MM.1S (cell line): ENCODE measurements at regions not wholly inside any gene's neighbourhood (a gene's known extent, or its start where the extent isn't known, plus 50 kb on each side); places are given as distances from the start of the nearest gene placed in this dataset.

Experiments used
- DNase-seq: peaks from one replicate; pipeline ENCODE4 v3.0.0-alpha.2; 2015
- H2AFZ ChIP-seq: fragments of 300-600 bp; sonication (generic); 2 replicates; pipeline ENCODE4 v1.6.0; 2016; ENCODE audit warnings: antibody characterized with exemption, low read length
- H3F3A ChIP-seq: fragments of 300-600 bp; sonication (generic); 2 replicates; pipeline ENCODE4 v1.6.1; 2016; ENCODE audit warnings: mild to moderate bottlenecking, antibody characterized with exemption, low read length, moderate library complexity, mixed read lengths; ENCODE audit not compliant: insufficient read depth
- H3K27ac ChIP-seq: fragments of 300-600 bp; sonication (generic); 2 replicates; pipeline ENCODE4 v1.5.1; 2016; ENCODE audit warnings: mild to moderate bottlenecking, low read length
- H3K27me3 ChIP-seq: fragments of 300-600 bp; sonication (generic); replicated peaks from 2 replicates; pipeline ENCODE4 v1.6.0; 2016; ENCODE audit warnings: low read length; ENCODE audit not compliant: insufficient read depth
- H3K36me3 ChIP-seq: fragments of 300-600 bp; sonication (generic); replicated peaks from 2 replicates; pipeline ENCODE4 v1.6.1; 2016; ENCODE audit warnings: mild to moderate bottlenecking, low read length, mixed read lengths; ENCODE audit not compliant: insufficient read depth
- H3K4me1 ChIP-seq: fragments of 300-600 bp; sonication (generic); 2 replicates; pipeline ENCODE4 v1.6.1; 2016; ENCODE audit warnings: low read length, mixed read lengths
- H3K4me2 ChIP-seq: fragments of 300-600 bp; sonication (generic); 2 replicates; pipeline ENCODE4 v1.6.0; 2016; ENCODE audit warnings: low read depth, low read length
- H3K4me3 ChIP-seq: fragments of 300-600 bp; sonication (generic); 2 replicates; pipeline ENCODE4 v1.5.1; 2016; ENCODE audit warnings: low read length, mixed read lengths
- H3K79me2 ChIP-seq: fragments of 300-600 bp; sonication (generic); 2 replicates; pipeline ENCODE4 v1.6.1; 2016; ENCODE audit warnings: mixed run types, low read length, mixed read lengths
- H3K9ac ChIP-seq: fragments of 300-600 bp; sonication (generic); 2 replicates; pipeline ENCODE4 v1.6.1; 2016; ENCODE audit warnings: low read length, mixed read lengths
- H3K9me2 ChIP-seq: fragments of 300-600 bp; sonication (generic); replicated peaks from 2 replicates; pipeline ENCODE4 v1.6.1; 2016; ENCODE audit warnings: mild to moderate bottlenecking, low read length, mixed read lengths; ENCODE audit not compliant: insufficient read depth
- H3K9me3 ChIP-seq: fragments of 300-600 bp; sonication (generic); replicated peaks from 2 replicates; pipeline ENCODE4 v1.6.1; 2016; ENCODE audit warnings: mild to moderate bottlenecking, low read length, mixed read lengths; ENCODE audit not compliant: insufficient read depth
- H4K20me1 ChIP-seq: fragments of 300-600 bp; sonication (generic); 2 replicates; pipeline ENCODE4 v1.6.1; 2016; ENCODE audit warnings: mild to moderate bottlenecking, low read length, moderate library complexity, mixed read lengths; ENCODE audit not compliant: insufficient read depth
- CTCF ChIP-seq: fragments of 300-600 bp; sonication (generic); IDR thresholded peaks from 2 replicates; pipeline ENCODE4 v1.5.1; 2016; ENCODE audit warnings: antibody characterized with exemption, low read length, mixed read lengths
- EZH2 ChIP-seq: fragments of 300-600 bp; sonication (generic); optimal IDR thresholded peaks from 2 replicates; pipeline ENCODE3; 2017; ENCODE audit warnings: low read depth, mild to moderate bottlenecking, antibody characterized with exemption, low read length, mixed read lengths
- EZH2phosphoT487 ChIP-seq: fragments of 300-600 bp; sonication (generic); IDR thresholded peaks from 2 replicates; pipeline ENCODE4 v1.6.1; 2018; ENCODE audit warnings: antibody characterized with exemption, low read length

- H3K9me2 ChIP-seq: no peaks in the 10 kb centered on the region
- no peaks in the 10 kb centered on the region for H4K20me1 ChIP-seq
- H2AFZ ChIP-seq: no peak overlapping the region
- no peaks in the 10 kb centered on the region for H3K36me3 ChIP-seq
- DNase-seq: no peak
- H3K4me3 ChIP-seq: no peak overlapping the region
- no peaks in the 10 kb centered on the region for H3K27me3 ChIP-seq
- no peaks in the 10 kb centered on the region for H3F3A ChIP-seq
- no peaks in the 10 kb centered on the region for H3K79me2 ChIP-seq
- no peaks in the 10 kb centered on the region for H3K4me1 ChIP-seq
- no peaks in the 10 kb centered on the region for H3K9me3 ChIP-seq
- H3K4me2 ChIP-seq: no peak overlapping the region
- no peak overlapping the region for H3K27ac ChIP-seq
- TF ChIP-seq CTCF: no peak
- TF ChIP-seq EZH2phosphoT487: no peak
- no peak for TF ChIP-seq EZH2
- no peak overlapping the region for H3K9ac ChIP-seq
Measured at GRCh38 chr2:24432121-24432520, 58.9 kb upstream of the NCOA1 start.

GRCh38 chr2:24429197-24430074 lies 61.6 kb upstream of the NCOA1 start:
- Histone ChIP-seq H3K4me1 (no peaks in the 10 kb centered on the region), H3K27me3 (no peaks in the 10 kb centered on the region), H3K4me3 (no peak overlapping the region), H4K20me1 (no peaks in the 10 kb centered on the region), H3K27ac (no peak overlapping the region), H3F3A (no peaks in the 10 kb centered on the region), H3K9me3 (no peaks in the 10 kb centered on the region), H3K79me2 (no peaks in the 10 kb centered on the region), H3K9me2 (no peaks in the 10 kb centered on the region), H3K36me3 (no peaks in the 10 kb centered on the region), H3K4me2 (no peak overlapping the region), H2AFZ (no peak overlapping the region), H3K9ac (no peak overlapping the region)
- DNase-seq: no peak
- TF ChIP-seq EZH2: no peak
- TF ChIP-seq CTCF: no peak
- no peak for TF ChIP-seq EZH2phosphoT487

- TF ChIP-seq CTCF: no peak
- no peak for TF ChIP-seq EZH2
- TF ChIP-seq EZH2phosphoT487: no peak
- H2AFZ ChIP-seq: no peak overlapping the region
- no peaks in the 10 kb centered on the region for H3K79me2 ChIP-seq
Measured at GRCh38 chr2:24424387-24424786, 64.1 kb upstream of the ITSN2 start.

More at GRCh38 chr2:24424387-24424786, 64.1 kb upstream of the ITSN2 start:
- Histone ChIP-seq H3K4me3 (no peak overlapping the region), H3K9me3 (no peaks in the 10 kb centered on the region), H3K4me2 (no peak overlapping the region), H3K27ac (no peak overlapping the region), H3K9me2 (no peaks in the 10 kb centered on the region), H3K36me3 (no peaks in the 10 kb centered on the region), H3K4me1 (no peaks in the 10 kb centered on the region), H3K27me3 (no peaks in the 10 kb centered on the region), H3K9ac (no peak overlapping the region), H3F3A (no peaks in the 10 kb centered on the region), H4K20me1 (no peaks in the 10 kb centered on the region)
- DNase-seq: no peak
